ENCODE measurements at regions not wholly inside any gene's neighbourhood (a gene's known extent, or its start where the extent isn't known, plus 50 kb on each side); places are given as distances from the start of the nearest gene placed in this dataset.

DNA sequence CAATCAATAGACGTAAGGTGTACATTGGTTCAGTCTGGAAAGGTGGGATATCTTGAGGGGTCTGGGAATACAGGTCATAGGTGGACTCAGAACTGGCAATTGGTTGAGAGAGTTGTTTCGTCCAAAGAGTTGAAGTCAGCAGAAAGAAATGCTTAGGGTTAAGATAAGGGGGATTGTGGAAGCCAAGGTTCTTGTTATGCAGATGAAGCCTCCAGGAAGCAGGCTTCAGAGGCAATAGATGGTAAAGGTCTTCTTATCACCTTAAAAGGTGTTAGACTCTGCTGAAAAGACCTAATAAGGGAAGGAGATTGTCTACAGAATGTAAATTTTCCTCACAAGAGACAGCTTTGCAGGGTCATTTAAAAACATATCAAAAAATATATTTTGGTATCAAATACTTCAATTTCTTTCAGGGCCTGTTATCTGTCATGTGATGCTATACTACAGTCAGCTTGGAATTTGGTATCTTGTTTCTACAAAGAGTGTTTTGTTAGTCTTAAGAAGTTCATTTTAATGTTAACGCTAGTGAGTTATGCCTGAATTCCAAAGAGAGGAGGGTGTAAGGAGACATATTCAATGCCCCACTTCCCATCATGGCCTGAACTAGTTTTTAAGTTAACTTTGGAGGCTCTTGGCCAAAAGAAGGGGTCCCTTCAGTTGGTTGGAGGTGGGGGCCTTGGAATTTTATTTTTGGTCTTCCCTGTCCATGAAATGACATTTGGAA lies 378.2 kb upstream of the ROBO2 start:
- ATAC-seq (ENCODE audit: insufficient read depth, low read depth) (no peak), DNase-seq (no peak)
- no peaks in the 10 kb centered on the region for H3K4me1 ChIP-seq (ENCODE audit: insufficient read depth, low read length)
- no peaks in the 10 kb centered on the region for H3K27me3 ChIP-seq (ENCODE audit: insufficient read depth, low read length, poor library complexity)
- H2AFZ ChIP-seq (ENCODE audit: low read depth, low read length), result no peak overlapping the region
- no peak overlapping the region for H3K27ac ChIP-seq (ENCODE audit: low read length)
- H3K9me3 ChIP-seq (ENCODE audit: insufficient read depth, low read length, severe bottlenecking), result no peaks in the 10 kb centered on the region
- no peak for TF ChIP-seq EZH2 (IDR thresholded peaks at IDR 0.05; ENCODE audit: borderline replicate concordance, low read depth, low read length, severe bottlenecking)
- H3K4me2 ChIP-seq (ENCODE audit: insufficient read depth, low read length), result no peak overlapping the region
- H4K20me1 ChIP-seq (ENCODE audit: insufficient read depth, low read length), result no peaks in the 10 kb centered on the region
- no peak overlapping the region for H3K4me3 ChIP-seq (ENCODE audit: low read depth in 1 of 2, low read length in 2 of 2)
- H3K79me2 ChIP-seq (ENCODE audit: insufficient read depth, low read length), result no peaks in the 10 kb centered on the region
- no peak overlapping the region for H3K9ac ChIP-seq (ENCODE audit: low read depth, low read length)
- no peaks in the 10 kb centered on the region for H3K36me3 ChIP-seq (ENCODE audit: insufficient read depth, low read length)

DNA sequence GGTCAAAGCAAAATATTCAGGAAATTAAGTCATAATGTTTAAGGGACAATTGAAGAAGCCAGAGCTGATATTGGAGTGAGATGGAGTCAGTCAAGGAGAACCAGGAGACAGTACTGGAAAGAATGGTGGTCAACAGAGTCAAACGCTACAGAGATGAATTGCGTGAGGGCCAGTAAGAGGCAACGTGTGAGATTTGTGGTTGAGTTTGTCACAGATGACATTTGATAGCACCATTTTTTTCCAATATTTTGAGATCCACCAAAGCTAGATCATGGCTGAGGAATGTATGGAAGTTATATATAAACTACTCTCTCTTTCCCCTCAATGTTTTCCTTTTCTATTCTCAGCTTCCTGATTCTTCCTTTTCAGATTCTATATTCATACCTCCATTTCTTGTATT lies 375.1 kb upstream of the ROBO2 start:
- TF ChIP-seq, protein P1, sequence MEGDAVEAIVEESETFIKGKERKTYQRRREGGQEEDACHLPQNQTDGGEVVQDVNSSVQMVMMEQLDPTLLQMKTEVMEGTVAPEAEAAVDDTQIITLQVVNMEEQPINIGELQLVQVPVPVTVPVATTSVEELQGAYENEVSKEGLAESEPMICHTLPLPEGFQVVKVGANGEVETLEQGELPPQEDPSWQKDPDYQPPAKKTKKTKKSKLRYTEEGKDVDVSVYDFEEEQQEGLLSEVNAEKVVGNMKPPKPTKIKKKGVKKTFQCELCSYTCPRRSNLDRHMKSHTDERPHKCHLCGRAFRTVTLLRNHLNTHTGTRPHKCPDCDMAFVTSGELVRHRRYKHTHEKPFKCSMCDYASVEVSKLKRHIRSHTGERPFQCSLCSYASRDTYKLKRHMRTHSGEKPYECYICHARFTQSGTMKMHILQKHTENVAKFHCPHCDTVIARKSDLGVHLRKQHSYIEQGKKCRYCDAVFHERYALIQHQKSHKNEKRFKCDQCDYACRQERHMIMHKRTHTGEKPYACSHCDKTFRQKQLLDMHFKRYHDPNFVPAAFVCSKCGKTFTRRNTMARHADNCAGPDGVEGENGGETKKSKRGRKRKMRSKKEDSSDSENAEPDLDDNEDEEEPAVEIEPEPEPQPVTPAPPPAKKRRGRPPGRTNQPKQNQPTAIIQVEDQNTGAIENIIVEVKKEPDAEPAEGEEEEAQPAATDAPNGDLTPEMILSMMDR (IDR thresholded peaks at IDR 0.05; ENCODE audit: borderline replicate concordance, extremely low read depth, low read length, poor library complexity, severe bottlenecking), result no peak
- TF ChIP-seq EZH2 (IDR thresholded peaks at IDR 0.05; ENCODE audit: borderline replicate concordance, low read depth, low read length, severe bottlenecking), result no peak
- Histone ChIP-seq H4K20me1 (ENCODE audit: insufficient read depth, low read length) (no peaks in the 10 kb centered on the region), H2AFZ (ENCODE audit: low read depth, low read length) (no peak overlapping the region), H3K36me3 (ENCODE audit: insufficient read depth, low read length) (no peaks in the 10 kb centered on the region), H3K4me3 (ENCODE audit: low read depth in 1 of 2, low read length in 2 of 2) (no peak overlapping the region), H3K9ac (ENCODE audit: low read depth, low read length) (no peak overlapping the region), H3K4me1 (ENCODE audit: insufficient read depth, low read length) (no peaks in the 10 kb centered on the region), H3K4me2 (ENCODE audit: insufficient read depth, low read length) (no peak overlapping the region), H3K79me2 (ENCODE audit: insufficient read depth, low read length) (no peaks in the 10 kb centered on the region), H3K9me3 (ENCODE audit: insufficient read depth, low read length, severe bottlenecking) (no peaks in the 10 kb centered on the region), H3K27ac (ENCODE audit: low read length) (no peak overlapping the region), H3K27me3 (ENCODE audit: insufficient read depth, low read length, poor library complexity) (no peaks in the 10 kb centered on the region)
- ATAC-seq (ENCODE audit: insufficient read depth, low read depth) (no peak), DNase-seq (no peak)

DNA sequence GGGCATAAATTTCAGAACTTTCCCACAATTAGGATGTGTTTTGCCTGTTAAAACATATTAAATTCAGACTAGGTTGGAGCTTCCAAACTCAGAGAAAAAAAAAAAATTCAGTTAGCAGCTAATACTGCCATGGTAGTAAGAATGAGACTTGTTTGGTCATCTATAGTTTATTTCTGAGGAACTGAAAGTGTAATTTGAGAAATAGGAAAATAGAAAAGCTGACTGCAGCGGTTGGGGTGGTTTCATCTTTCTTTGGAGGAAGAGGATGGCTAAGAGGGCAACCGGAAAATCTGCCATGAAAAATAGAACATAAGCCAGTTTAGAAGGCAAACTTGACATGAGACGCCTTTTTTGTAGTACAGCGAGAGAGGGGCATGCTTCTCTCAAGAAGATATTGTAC lies 371.2 kb upstream of the ROBO2 start:
- ATAC-seq (ENCODE audit: insufficient read depth, low read depth) (no peak), DNase-seq (no peak)

DNA sequence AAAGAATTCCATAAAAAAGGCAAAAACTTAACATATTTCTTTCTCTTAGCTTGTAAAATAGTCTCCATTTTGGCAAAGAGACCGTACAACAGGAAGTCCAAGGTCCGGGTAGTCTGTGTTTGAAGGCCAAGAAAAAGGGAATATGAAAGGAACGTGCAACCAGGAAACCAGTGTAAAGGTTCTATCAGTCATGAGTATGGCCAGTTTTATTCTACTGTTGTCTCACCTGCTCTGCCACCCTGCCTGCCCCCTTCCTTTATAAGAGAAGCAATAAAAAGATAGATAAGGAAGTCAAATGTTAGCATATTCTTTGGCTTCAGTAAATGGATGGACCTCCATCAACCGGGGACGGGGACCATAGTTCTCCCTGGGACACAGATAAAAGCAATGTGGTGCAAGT lies 370.6 kb upstream of the ROBO2 start:
- no peak for ATAC-seq (ENCODE audit: insufficient read depth, low read depth)
- no peaks in the 10 kb centered on the region for H3K27me3 ChIP-seq (ENCODE audit: insufficient read depth, low read length, poor library complexity)
- no peaks in the 10 kb centered on the region for H3K4me1 ChIP-seq (ENCODE audit: insufficient read depth, low read length)
- H3K9me3 ChIP-seq (ENCODE audit: insufficient read depth, low read length, severe bottlenecking), result no peaks in the 10 kb centered on the region
- H4K20me1 ChIP-seq (ENCODE audit: insufficient read depth, low read length), result no peaks in the 10 kb centered on the region
- no peaks in the 10 kb centered on the region for H3K79me2 ChIP-seq (ENCODE audit: insufficient read depth, low read length)
- TF ChIP-seq, protein P1 (IDR thresholded peaks at IDR 0.05; ENCODE audit: borderline replicate concordance, extremely low read depth, low read length, poor library complexity, severe bottlenecking), result no peak
- no peak for TF ChIP-seq EZH2 (IDR thresholded peaks at IDR 0.05; ENCODE audit: borderline replicate concordance, low read depth, low read length, severe bottlenecking)
- H3K4me2 ChIP-seq (ENCODE audit: insufficient read depth, low read length), result no peak overlapping the region
- H3K27ac ChIP-seq (ENCODE audit: low read length), result no peak overlapping the region
- no peak overlapping the region for H2AFZ ChIP-seq (ENCODE audit: low read depth, low read length)
- no peaks in the 10 kb centered on the region for H3K36me3 ChIP-seq (ENCODE audit: insufficient read depth, low read length)
- no peak for DNase-seq
- H3K9ac ChIP-seq (ENCODE audit: low read depth, low read length), result no peak overlapping the region
- no peak overlapping the region for H3K4me3 ChIP-seq (ENCODE audit: low read depth in 1 of 2, low read length in 2 of 2)

More for the DNA sequence above, 371.2 kb upstream of the ROBO2 start:
- H3K4me2 ChIP-seq (ENCODE audit: insufficient read depth, low read length), result no peak overlapping the region
- H3K27ac ChIP-seq (ENCODE audit: low read length), result no peak overlapping the region
- H3K4me3 ChIP-seq (ENCODE audit: low read depth in 1 of 2, low read length in 2 of 2), result no peak overlapping the region
- H3K79me2 ChIP-seq (ENCODE audit: insufficient read depth, low read length), result no peaks in the 10 kb centered on the region
- no peaks in the 10 kb centered on the region for H4K20me1 ChIP-seq (ENCODE audit: insufficient read depth, low read length)
- no peaks in the 10 kb centered on the region for H3K4me1 ChIP-seq (ENCODE audit: insufficient read depth, low read length)
- no peaks in the 10 kb centered on the region for H3K27me3 ChIP-seq (ENCODE audit: insufficient read depth, low read length, poor library complexity)
- H3K36me3 ChIP-seq (ENCODE audit: insufficient read depth, low read length), result no peaks in the 10 kb centered on the region
- no peak for TF ChIP-seq EZH2 (IDR thresholded peaks at IDR 0.05; ENCODE audit: borderline replicate concordance, low read depth, low read length, severe bottlenecking)
- TF ChIP-seq, protein P1 (IDR thresholded peaks at IDR 0.05; ENCODE audit: borderline replicate concordance, extremely low read depth, low read length, poor library complexity, severe bottlenecking), result no peak
- H3K9ac ChIP-seq (ENCODE audit: low read depth, low read length), result no peak overlapping the region
- H3K9me3 ChIP-seq (ENCODE audit: insufficient read depth, low read length, severe bottlenecking), result no peaks in the 10 kb centered on the region
- H2AFZ ChIP-seq (ENCODE audit: low read depth, low read length), result no peak overlapping the region

Data from DND-41 (cell line).